OCI-LY1 (cell line): ENCODE measurements at regions not wholly inside any gene's neighbourhood (a gene's known extent, or its start where the extent isn't known, plus 50 kb on each side); places are given as distances from the start of the nearest gene placed in this dataset.

Experiments used
- EZH2 ChIP-seq: fragments of 200-600 bp; sonication (generic), shearing (Covaris generic); IDR thresholded peaks from 2 replicates; pipeline ENCODE4 v1.8.0; 2017; ENCODE audit warnings: borderline replicate concordance, mixed run types, mild to moderate bottlenecking, antibody characterized with exemption, low read length, moderate library complexity, mixed read lengths
- TF ChIP-seq, protein P1 (sequence below): fragments of 200-600 bp; sonication (generic), shearing (Covaris generic); IDR thresholded peaks from 2 replicates; pipeline ENCODE4 v1.5.1; 2017; ENCODE audit warnings: mild to moderate bottlenecking, antibody characterized with exemption, low read length, moderate library complexity, mixed read lengths

DNA sequence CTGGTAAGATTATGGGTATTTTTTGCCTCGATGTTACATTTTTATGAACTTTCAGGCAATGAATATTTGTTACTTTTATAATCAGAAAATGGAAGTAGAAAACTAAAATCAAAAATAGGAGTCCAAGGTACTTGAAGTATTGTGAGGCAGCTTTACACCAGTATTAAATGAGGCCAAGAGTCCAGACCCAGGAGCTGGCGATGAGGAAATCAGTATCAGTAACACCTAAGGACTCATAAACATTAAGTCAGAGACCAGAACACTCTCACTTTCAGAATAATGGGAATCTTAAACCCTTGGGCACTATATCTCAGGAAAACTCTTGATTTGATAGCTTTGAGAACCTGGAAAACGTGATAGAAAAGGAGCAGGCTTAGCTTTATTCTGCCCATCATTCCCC lies 208.8 kb downstream of the GXYLT1 start:
- no peak for TF ChIP-seq EZH2
- TF ChIP-seq, protein P1, sequence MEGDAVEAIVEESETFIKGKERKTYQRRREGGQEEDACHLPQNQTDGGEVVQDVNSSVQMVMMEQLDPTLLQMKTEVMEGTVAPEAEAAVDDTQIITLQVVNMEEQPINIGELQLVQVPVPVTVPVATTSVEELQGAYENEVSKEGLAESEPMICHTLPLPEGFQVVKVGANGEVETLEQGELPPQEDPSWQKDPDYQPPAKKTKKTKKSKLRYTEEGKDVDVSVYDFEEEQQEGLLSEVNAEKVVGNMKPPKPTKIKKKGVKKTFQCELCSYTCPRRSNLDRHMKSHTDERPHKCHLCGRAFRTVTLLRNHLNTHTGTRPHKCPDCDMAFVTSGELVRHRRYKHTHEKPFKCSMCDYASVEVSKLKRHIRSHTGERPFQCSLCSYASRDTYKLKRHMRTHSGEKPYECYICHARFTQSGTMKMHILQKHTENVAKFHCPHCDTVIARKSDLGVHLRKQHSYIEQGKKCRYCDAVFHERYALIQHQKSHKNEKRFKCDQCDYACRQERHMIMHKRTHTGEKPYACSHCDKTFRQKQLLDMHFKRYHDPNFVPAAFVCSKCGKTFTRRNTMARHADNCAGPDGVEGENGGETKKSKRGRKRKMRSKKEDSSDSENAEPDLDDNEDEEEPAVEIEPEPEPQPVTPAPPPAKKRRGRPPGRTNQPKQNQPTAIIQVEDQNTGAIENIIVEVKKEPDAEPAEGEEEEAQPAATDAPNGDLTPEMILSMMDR, result no peak
